ENCODE measurements at regions not wholly inside any gene's neighbourhood (a gene's known extent, or its start where the extent isn't known, plus 50 kb on each side); places are given as distances from the start of the nearest gene placed in this dataset.

- ChIA-PET POLR2A (ENCODE audit: low non-redundant PET) (no interaction called here), CTCF (interaction anchor here (0.8 kb wide), 1 partner anchor 69 kb away, joined by 4 read pairs; no protein-coding TSS in a partner anchor)
- Histone ChIP-seq H3K4me1 (ENCODE audit: insufficient read depth, low read length, poor library complexity, severe bottlenecking) (peaks cover 4% of the 10 kb centered on the region), H3K27ac (ENCODE audit: low read depth, low read length, poor library complexity, severe bottlenecking) (no peak overlapping the region), H3K27me3 (replicated peaks; ENCODE audit: insufficient read depth, low read depth, low read length, poor library complexity) (peaks cover 76% of the 10 kb centered on the region), H3K4me3 (ENCODE audit: low read depth, low read length, poor library complexity, severe bottlenecking) (no peak overlapping the region), H3K36me3 (ENCODE audit: insufficient read depth, low read length, poor library complexity, severe bottlenecking) (no peaks in the 10 kb centered on the region), H3K9me3 (ENCODE audit: low read depth, low read length, poor library complexity, severe bottlenecking) (no peaks in the 10 kb centered on the region)
- no TSS peak for BruUV-seq (replicated peaks)
- TF ChIP-seq, protein P1, sequence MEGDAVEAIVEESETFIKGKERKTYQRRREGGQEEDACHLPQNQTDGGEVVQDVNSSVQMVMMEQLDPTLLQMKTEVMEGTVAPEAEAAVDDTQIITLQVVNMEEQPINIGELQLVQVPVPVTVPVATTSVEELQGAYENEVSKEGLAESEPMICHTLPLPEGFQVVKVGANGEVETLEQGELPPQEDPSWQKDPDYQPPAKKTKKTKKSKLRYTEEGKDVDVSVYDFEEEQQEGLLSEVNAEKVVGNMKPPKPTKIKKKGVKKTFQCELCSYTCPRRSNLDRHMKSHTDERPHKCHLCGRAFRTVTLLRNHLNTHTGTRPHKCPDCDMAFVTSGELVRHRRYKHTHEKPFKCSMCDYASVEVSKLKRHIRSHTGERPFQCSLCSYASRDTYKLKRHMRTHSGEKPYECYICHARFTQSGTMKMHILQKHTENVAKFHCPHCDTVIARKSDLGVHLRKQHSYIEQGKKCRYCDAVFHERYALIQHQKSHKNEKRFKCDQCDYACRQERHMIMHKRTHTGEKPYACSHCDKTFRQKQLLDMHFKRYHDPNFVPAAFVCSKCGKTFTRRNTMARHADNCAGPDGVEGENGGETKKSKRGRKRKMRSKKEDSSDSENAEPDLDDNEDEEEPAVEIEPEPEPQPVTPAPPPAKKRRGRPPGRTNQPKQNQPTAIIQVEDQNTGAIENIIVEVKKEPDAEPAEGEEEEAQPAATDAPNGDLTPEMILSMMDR (conservative IDR thresholded peaks at IDR 0.05; ENCODE audit: low read depth, low read length), result no peak
- TF ChIP-seq EZH2 (IDR thresholded peaks at IDR 0.05; ENCODE audit: borderline replicate concordance, low read depth, low read length, poor library complexity, severe bottlenecking), result no peak
- intact Hi-C loops (cut with micrococcal nuclease; ENCODE audit: unreplicated experiment), result no loop called here
- DNase-seq (ENCODE audit: low spot score), result no peak
Measured at GRCh38 chr11:69983897-69984438, 94.1 kb upstream of the ANO1 start.

- no peak for DNase-seq (ENCODE audit: low spot score)
- ChIA-PET CTCF (no interaction called here), POLR2A (ENCODE audit: low non-redundant PET) (no interaction called here)
- intact Hi-C loops (cut with micrococcal nuclease; ENCODE audit: unreplicated experiment), result no loop called here
- H3K36me3 ChIP-seq (ENCODE audit: insufficient read depth, low read length, poor library complexity, severe bottlenecking), result no peaks in the 10 kb centered on the region
- no peak overlapping the region for H3K4me3 ChIP-seq (ENCODE audit: low read depth, low read length, poor library complexity, severe bottlenecking)
- H3K27me3 ChIP-seq (replicated peaks; ENCODE audit: insufficient read depth, low read depth, low read length, poor library complexity), result peaks cover 83% of the 10 kb centered on the region
- TF ChIP-seq, protein P1 (conservative IDR thresholded peaks at IDR 0.05; ENCODE audit: low read depth, low read length), result no peak
- TF ChIP-seq EZH2 (IDR thresholded peaks at IDR 0.05; ENCODE audit: borderline replicate concordance, low read depth, low read length, poor library complexity, severe bottlenecking), result no peak
- H3K27ac ChIP-seq (ENCODE audit: low read depth, low read length, poor library complexity, severe bottlenecking), result no peak overlapping the region
- peaks cover 4% of the 10 kb centered on the region for H3K4me1 ChIP-seq (ENCODE audit: insufficient read depth, low read length, poor library complexity, severe bottlenecking)
- BruUV-seq (replicated peaks), result no TSS peak
- H3K9me3 ChIP-seq (ENCODE audit: low read depth, low read length, poor library complexity, severe bottlenecking), result no peaks in the 10 kb centered on the region
Measured at GRCh38 chr11:69984457-69985261, 93.5 kb upstream of the ANO1 start.

GRCh38 chr11:69985331-69985640 is 92.8 kb upstream of the ANO1 start:
- ChIA-PET CTCF (no interaction called here), POLR2A (ENCODE audit: low non-redundant PET) (no interaction called here)
- TF ChIP-seq, protein P1 (conservative IDR thresholded peaks at IDR 0.05; ENCODE audit: low read depth, low read length), result no peak
- no peak for TF ChIP-seq EZH2 (IDR thresholded peaks at IDR 0.05; ENCODE audit: borderline replicate concordance, low read depth, low read length, poor library complexity, severe bottlenecking)
- Histone ChIP-seq H3K27me3 (replicated peaks; ENCODE audit: insufficient read depth, low read depth, low read length, poor library complexity) (peaks cover 89% of the 10 kb centered on the region), H3K36me3 (ENCODE audit: insufficient read depth, low read length, poor library complexity, severe bottlenecking) (no peaks in the 10 kb centered on the region), H3K4me1 (ENCODE audit: insufficient read depth, low read length, poor library complexity, severe bottlenecking) (peaks cover 4% of the 10 kb centered on the region), H3K9me3 (ENCODE audit: low read depth, low read length, poor library complexity, severe bottlenecking) (no peaks in the 10 kb centered on the region), H3K27ac (ENCODE audit: low read depth, low read length, poor library complexity, severe bottlenecking) (no peak overlapping the region), H3K4me3 (ENCODE audit: low read depth, low read length, poor library complexity, severe bottlenecking) (no peak overlapping the region)
- intact Hi-C loops (cut with micrococcal nuclease; ENCODE audit: unreplicated experiment), result no loop called here
- no peak for DNase-seq (ENCODE audit: low spot score)
- BruUV-seq (replicated peaks), result no TSS peak

Data from A673 (cell line).